D341Med (cell line): ENCODE measurements at regions not wholly inside any gene's neighbourhood (a gene's known extent, or its start where the extent isn't known, plus 50 kb on each side); places are given as distances from the start of the nearest gene placed in this dataset.
"Not testable (repeated sequence)": the region's sequence is repeated elsewhere in the genome, so short reads cannot be mapped to it uniquely, and the experiment has no call there.

Source experiments
- DNase-seq: peaks from one replicate; pipeline ENCODE4 v3.0.0; 2012; ENCODE audit warnings: low spot score

GRCh38 chrX:143455046-143455445, 62.2 kb downstream of the SPANXN3 start:
- DNase-seq, result no peak

GRCh38 chrX:143437439-143437838, 79.8 kb downstream of the SPANXN3 start:
- DNase-seq, result peak; percentile 6

- DNase-seq, result no peak
Observed at GRCh38 chrX:143435916-143436315, 81.4 kb downstream of the SPANXN3 start.

- DNase-seq, result no peak
Observed at GRCh38 chrX:143429811-143430210, 87.5 kb downstream of the SPANXN3 start.

GRCh38 chrX:143429131-143429530, 88.1 kb downstream of the SPANXN3 start:
- no peak for DNase-seq

- no peak for DNase-seq
Observed at GRCh38 chrX:143401160-143401559, 116.1 kb downstream of the SPANXN3 start.

- no peak for DNase-seq
Observed at GRCh38 chrX:143378851-143379250, 138.4 kb downstream of the SPANXN3 start.

GRCh38 chrX:143363419-143363818, 153.9 kb downstream of the SPANXN3 start:
- DNase-seq, result no peak

- DNase-seq, result no peak
Observed at GRCh38 chrX:143340190-143340589, 177.1 kb downstream of the SPANXN3 start.

GRCh38 chrX:143336261-143336660, 181.0 kb downstream of the SPANXN3 start:
- DNase-seq, result no peak

GRCh38 chrX:143319526-143319925, 197.7 kb downstream of the SPANXN3 start:
- DNase-seq, result no peak

- not testable (repeated sequence) for DNase-seq
Observed at GRCh38 chrX:143318857-143319256, 198.4 kb downstream of the SPANXN3 start.

GRCh38 chrX:143306991-143307937, 210.0 kb downstream of the SPANXN3 start:
- DNase-seq, result no peak

- DNase-seq, result no peak
Observed at GRCh38 chrX:143304518-143304917, 212.8 kb downstream of the SPANXN3 start.

- DNase-seq, result no peak
Observed at GRCh38 chrX:143304025-143304424, 213.2 kb downstream of the SPANXN3 start.

- DNase-seq, result no peak
Observed at GRCh38 chrX:143298663-143299241, 218.5 kb downstream of the SPANXN3 start.

- no peak for DNase-seq
Observed at GRCh38 chrX:143296521-143296920, 220.8 kb downstream of the SPANXN3 start.

GRCh38 chrX:143287236-143287635, 230.0 kb downstream of the SPANXN3 start:
- DNase-seq, result no peak

GRCh38 chrX:143270317-143270716, 244.6 kb downstream of the SPANXN4 start:
- DNase-seq, result no peak

GRCh38 chrX:143244593-143244992, 218.9 kb downstream of the SPANXN4 start:
- DNase-seq, result not testable (repeated sequence)

- DNase-seq, result no peak
Observed at GRCh38 chrX:143240658-143241057, 214.9 kb downstream of the SPANXN4 start.

- DNase-seq, result no peak
Observed at GRCh38 chrX:143231492-143231891, 205.8 kb downstream of the SPANXN4 start.

- not testable (repeated sequence) for DNase-seq
Observed at GRCh38 chrX:143228600-143228999, 202.9 kb downstream of the SPANXN4 start.
